GM12878 (cell line): ENCODE measurements at regions not wholly inside any gene's neighbourhood (a gene's known extent, or its start where the extent isn't known, plus 50 kb on each side); places are given as distances from the start of the nearest gene placed in this dataset.

Experiments
- ATAC-seq: fragments of 200-7000 bp; cut with Tn5 transposase; 3 replicates; pipeline ENCODE4 v1.9.1; 2020; ENCODE audit warnings: mild to moderate bottlenecking, moderate library complexity
- BruUV-seq: library from RNA; stranded (reverse); fragments of 400-500 nt; replicated peaks from 2 replicates; lab custom pipeline; 2021; lab: Mats Ljungman, UMichigan
- CTCF ChIA-PET: fragments of 300-600 bp; sonication (Branson Sonifier 250); formaldehyde crosslinking; extraction: SDS; loops from one replicate; lab custom pipeline; 2021; ENCODE audit warnings: inconsistent platforms; lab: Yijun Ruan, JAX
- POLR2A ChIA-PET: fragments of 350-600 bp; formaldehyde crosslinking; extraction: SDS; loops from one replicate; lab custom pipeline; 2021; ENCODE audit warnings: inconsistent platforms; lab: Charles Lee
- RAD21 ChIA-PET: fragments of 300-600 bp; sonication (Branson Sonifier 250); formaldehyde crosslinking; loops from one replicate; lab custom pipeline; 2023; ENCODE audit warnings: antibody characterized with exemption; ENCODE audit not compliant: unreplicated experiment; lab: Charles Lee
- SMC1A ChIA-PET: fragments of 300-600 bp; sonication (Branson Sonifier 250); formaldehyde crosslinking; loops from one replicate; lab custom pipeline; 2023; ENCODE audit not compliant: unreplicated experiment, uncharacterized antibody; lab: Charles Lee
- DNase-seq: peaks from one replicate; pipeline ENCODE4 v3.0.0-alpha.2; 2011; ENCODE audit warnings: low read depth, low spot score
- FAIRE-seq: peaks from 3 replicates; lab custom pipeline; 2011; peaks lifted over from hg19 to GRCh38; lab: Jason Lieb, UNC
- H2AFZ ChIP-seq: 2 replicates; pipeline ENCODE4 v1.6.0; 2011; ENCODE audit warnings: low read depth, low read length, control low read depth; ENCODE audit not compliant: control insufficient read depth
- H3K27ac ChIP-seq: 2 replicates; pipeline ENCODE4 v1.5.1; 2011; ENCODE audit warnings: control low read depth; ENCODE audit not compliant: control insufficient read depth, insufficient read depth
- H3K27me3 ChIP-seq, 2 experiments: replicated peaks in 1 of 2; 2 replicates each; pipeline versions ENCODE4 v1.6.0 to v1.6.1; 2011; ENCODE audit warnings: low read length in 1 of 2; ENCODE audit not compliant: control insufficient read depth in 2 of 2, insufficient read depth in 2 of 2
- H3K36me3 ChIP-seq, 2 experiments: 2 replicates each; pipeline ENCODE4 v1.5.1; 2011; ENCODE audit warnings: low read length in 1 of 2; ENCODE audit not compliant: control insufficient read depth in 2 of 2, insufficient read depth in 2 of 2
- H3K4me1 ChIP-seq: 2 replicates; pipeline ENCODE4 v1.6.1; 2011; ENCODE audit warnings: mild to moderate bottlenecking, low read length, moderate library complexity, mixed read lengths; ENCODE audit not compliant: control insufficient read depth, insufficient read depth
- H3K4me2 ChIP-seq: 2 replicates; pipeline ENCODE4 v1.6.0; 2011; ENCODE audit warnings: control low read depth; ENCODE audit not compliant: control insufficient read depth, insufficient read depth
- H3K4me3 ChIP-seq: fragments of 200-600 bp; sonication (generic); 2 replicates; pipeline ENCODE4 v1.5.1; 2016
- H3K79me2 ChIP-seq: 2 replicates; pipeline ENCODE4 v1.6.0; 2011; ENCODE audit warnings: low read length; ENCODE audit not compliant: control insufficient read depth, insufficient read depth
- H3K9ac ChIP-seq: 2 replicates; pipeline ENCODE4 v1.8.0; 2011; ENCODE audit warnings: low read length, control low read depth, mixed read lengths; ENCODE audit not compliant: control insufficient read depth, insufficient read depth
- H3K9me3 ChIP-seq: replicated peaks from 3 replicates; pipeline ENCODE4 v1.5.1; 2011; ENCODE audit warnings: mild to moderate bottlenecking, low read length; ENCODE audit not compliant: control insufficient read depth, insufficient read depth
- H4K20me1 ChIP-seq: 2 replicates; pipeline ENCODE4 v1.6.0; 2011; ENCODE audit not compliant: control insufficient read depth, insufficient read depth
- CEBPB ChIP-seq, 2 experiments: fragments of 150-350 bp in 1 of 2; IDR thresholded peaks; 2 replicates each; pipeline ENCODE4 v1.6.1; 2012 to 2014; ENCODE audit warnings: low read depth in 2 of 2, low read length in 2 of 2, borderline replicate concordance in 1 of 2, inconsistent platforms in 1 of 2
- CTCF ChIP-seq, 3 experiments: IDR thresholded peaks in 2 of 3; conservative IDR thresholded peaks in 1 of 3; 2 replicates each; pipeline ENCODE4 v1.5.1; 2011; ENCODE audit warnings: low read depth in 3 of 3, low read length in 3 of 3, mild to moderate bottlenecking in 3 of 3, control low read depth in 2 of 3, moderate library complexity in 2 of 3, inconsistent platforms in 1 of 3, mixed read lengths in 1 of 3; ENCODE audit not compliant: control insufficient read depth in 2 of 3, insufficient read depth in 1 of 3; ENCODE audit errors: extremely low read depth in 1 of 3
- HDAC2 ChIP-seq: fragments of 200-600 bp; sonication (generic); IDR thresholded peaks from 2 replicates; pipeline ENCODE4 v1.6.1; 2017
- IKZF1 ChIP-seq: fragments of 450-650 bp; conservative IDR thresholded peaks from 2 replicates; pipeline ENCODE4 v1.6.1; 2017; ENCODE audit warnings: antibody characterized with exemption, mild to moderate bottlenecking
- NFYB ChIP-seq: IDR thresholded peaks from 2 replicates; pipeline ENCODE4 v1.6.1; 2011; ENCODE audit warnings: low read depth, mild to moderate bottlenecking, low read length, improper control_type of control experiment, moderate library complexity; ENCODE audit not compliant: insufficient read depth
- NRF1 ChIP-seq: conservative IDR thresholded peaks from 2 replicates; pipeline ENCODE4 v1.6.1; 2011; ENCODE audit warnings: mild to moderate bottlenecking, low read depth, low read length, improper control_type of control experiment
- POLR2AphosphoS5 ChIP-seq: IDR thresholded peaks from 2 replicates; pipeline ENCODE4 v1.6.1; 2011; ENCODE audit warnings: mild to moderate bottlenecking, low read length, inconsistent platforms
- YBX1 ChIP-seq: fragments of 450-650 bp; IDR thresholded peaks from 2 replicates; pipeline ENCODE4 v1.6.1; 2016; ENCODE audit warnings: antibody characterized with exemption
- ZBTB11 ChIP-seq: fragments of 450-650 bp; formaldehyde crosslinking; IDR thresholded peaks from 2 replicates; pipeline ENCODE4 v1.5.0; 2022; ENCODE audit warnings: mild to moderate bottlenecking, missing genetic modification characterization
- ZNF274 ChIP-seq: IDR thresholded peaks from one replicate; pipeline ENCODE4 v1.8.0; 2011; ENCODE audit not compliant: insufficient read length, insufficient read depth
- WGBS: methylation state at CpG from one replicate; pipeline ENCODE4 v1.1.6; 2016; ENCODE audit warnings: low lambda C conversion rate; ENCODE audit not compliant: insufficient replicate concordance, insufficient coverage; ENCODE audit errors: missing lambda C conversion rate; 5-methylcytosine and 5-hydroxymethylcytosine counted together
- in situ Hi-C: fragments of 300-500 bp; cut with MboI; formaldehyde crosslinking; loops from 9 replicates; pipeline ENCODE4 v1.14.3; 2018; ENCODE audit warnings: mixed read lengths
- intact Hi-C: fragments of 100-400 bp; cut with micrococcal nuclease; formaldehyde crosslinking; loops from one replicate; pipeline ENCODE4 v1.14.2; 2022; ENCODE audit not compliant: unreplicated experiment
- TF ChIP-seq, protein P1 (sequence below): fragments of 450-650 bp; IDR thresholded peaks from 2 replicates; pipeline ENCODE4 v1.6.1; 2017; ENCODE audit warnings: mild to moderate bottlenecking, low read depth, inconsistent platforms; ENCODE audit not compliant: poor library complexity, severe bottlenecking

DNA sequence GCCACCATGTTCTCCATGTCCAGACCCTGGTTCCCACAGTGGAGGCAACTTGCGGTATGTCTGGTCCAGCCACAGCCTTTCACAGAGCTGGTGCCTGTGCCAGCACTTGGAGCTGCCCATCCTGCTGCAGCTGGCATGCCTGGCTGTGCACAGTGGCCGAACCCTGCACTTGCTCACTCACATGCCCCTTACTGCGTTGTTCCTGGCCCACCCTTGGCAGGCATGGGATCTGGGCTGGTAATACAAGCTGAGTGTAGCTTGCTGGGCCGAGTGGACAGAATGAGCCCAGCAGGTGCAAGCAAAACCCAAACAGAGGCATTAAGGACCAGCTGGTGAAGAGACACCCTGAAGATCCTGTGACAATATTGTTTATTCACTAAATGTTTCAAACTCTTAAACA is 583.9 kb upstream of the SLITRK6 start:
- CTCF ChIA-PET = no interaction called here
- Histone ChIP-seq H3K9me3 (no peaks in the 10 kb centered on the region), H3K4me3 (no peak overlapping the region), H3K9ac (no peak overlapping the region), H3K4me2 (no peak overlapping the region), H3K36me3 (no peaks in the 10 kb centered on the region)
- RAD21 ChIA-PET = no interaction called here
- no peak for FAIRE-seq
- BruUV-seq = no TSS peak
- no peak for TF ChIP-seq CEBPB (IDR thresholded peaks at IDR 0.05; ENCODE audit: borderline replicate concordance in 1 of 2, low read depth in 2 of 2, low read length in 2 of 2)
- TF ChIP-seq ZNF274 = no peak
- TF ChIP-seq HDAC2 = no peak
- TF ChIP-seq YBX1 = no peak
- TF ChIP-seq NFYB = no peak
- no peak for TF ChIP-seq IKZF1
- TF ChIP-seq NRF1 = no peak
- TF ChIP-seq, all 136 proteins: peak for 0
- no peak overlapping the region for H3K27ac ChIP-seq
- ChIA-PET POLR2A (no interaction called here), SMC1A (no interaction called here)
- no peak for DNase-seq
- no peak for ATAC-seq
- H2AFZ ChIP-seq = no peak overlapping the region
- 8% methylated on average over 4 of the region's 4 CpGs for WGBS
- intact Hi-C loops = no loop called here
- H3K79me2 ChIP-seq = no peaks in the 10 kb centered on the region
- no peaks in the 10 kb centered on the region for H3K27me3 ChIP-seq
- in situ Hi-C loops = no loop called here
- no peaks in the 10 kb centered on the region for H3K4me1 ChIP-seq
- H4K20me1 ChIP-seq = no peaks in the 10 kb centered on the region

- ChIA-PET POLR2A (no interaction called here), CTCF (no interaction called here), SMC1A (no interaction called here), RAD21 (no interaction called here)
- no peaks in the 10 kb centered on the region for H3K4me1 ChIP-seq
- no peak overlapping the region for H3K9ac ChIP-seq
- in situ Hi-C loops (no loop called here), intact Hi-C loops (no loop called here)
- DNase-seq (no peak), ATAC-seq (no peak), FAIRE-seq (no peak)
- WGBS = 0% methylated on average over 2 of the region's 2 CpGs
- no peak overlapping the region for H3K4me2 ChIP-seq
- H3K79me2 ChIP-seq = no peaks in the 10 kb centered on the region
- no peaks in the 10 kb centered on the region for H3K27me3 ChIP-seq
- no peaks in the 10 kb centered on the region for H4K20me1 ChIP-seq
- H3K4me3 ChIP-seq = no peak overlapping the region
- H3K36me3 ChIP-seq = no peaks in the 10 kb centered on the region
- H2AFZ ChIP-seq = no peak overlapping the region
- H3K9me3 ChIP-seq = no peaks in the 10 kb centered on the region
- BruUV-seq = no TSS peak
- no peak overlapping the region for H3K27ac ChIP-seq
- TF ChIP-seq, protein P1, sequence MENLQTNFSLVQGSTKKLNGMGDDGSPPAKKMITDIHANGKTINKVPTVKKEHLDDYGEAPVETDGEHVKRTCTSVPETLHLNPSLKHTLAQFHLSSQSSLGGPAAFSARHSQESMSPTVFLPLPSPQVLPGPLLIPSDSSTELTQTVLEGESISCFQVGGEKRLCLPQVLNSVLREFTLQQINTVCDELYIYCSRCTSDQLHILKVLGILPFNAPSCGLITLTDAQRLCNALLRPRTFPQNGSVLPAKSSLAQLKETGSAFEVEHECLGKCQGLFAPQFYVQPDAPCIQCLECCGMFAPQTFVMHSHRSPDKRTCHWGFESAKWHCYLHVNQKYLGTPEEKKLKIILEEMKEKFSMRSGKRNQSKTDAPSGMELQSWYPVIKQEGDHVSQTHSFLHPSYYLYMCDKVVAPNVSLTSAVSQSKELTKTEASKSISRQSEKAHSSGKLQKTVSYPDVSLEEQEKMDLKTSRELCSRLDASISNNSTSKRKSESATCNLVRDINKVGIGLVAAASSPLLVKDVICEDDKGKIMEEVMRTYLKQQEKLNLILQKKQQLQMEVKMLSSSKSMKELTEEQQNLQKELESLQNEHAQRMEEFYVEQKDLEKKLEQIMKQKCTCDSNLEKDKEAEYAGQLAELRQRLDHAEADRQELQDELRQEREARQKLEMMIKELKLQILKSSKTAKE = no peak
- TF ChIP-seq CTCF (IDR thresholded peaks at IDR 0.05 in 2 of 3, conservative IDR thresholded peaks at IDR 0.05 in 1 of 3; ENCODE audit: control insufficient read depth in 2 of 3, extremely low read depth in 1 of 3, insufficient read depth in 1 of 3, low read depth in 3 of 3, low read length in 3 of 3) (no peak), ZBTB11 (CRISPR knock-in tag) (no peak), POLR2AphosphoS5 (no peak)
Observed at GRCh38 chr13:86383561-86383960, 584.3 kb upstream of the SLITRK6 start.
